OCI-M1 (cell line): ENCODE measurements at regions not wholly inside any gene's neighbourhood (a gene's known extent, or its start where the extent isn't known, plus 50 kb on each side); places are given as distances from the start of the nearest gene placed in this dataset.

Source experiments
- DNase-seq: peaks from one replicate; lab custom pipeline; 2025; lab: John Stamatoyannopoulos, UW

DNA sequence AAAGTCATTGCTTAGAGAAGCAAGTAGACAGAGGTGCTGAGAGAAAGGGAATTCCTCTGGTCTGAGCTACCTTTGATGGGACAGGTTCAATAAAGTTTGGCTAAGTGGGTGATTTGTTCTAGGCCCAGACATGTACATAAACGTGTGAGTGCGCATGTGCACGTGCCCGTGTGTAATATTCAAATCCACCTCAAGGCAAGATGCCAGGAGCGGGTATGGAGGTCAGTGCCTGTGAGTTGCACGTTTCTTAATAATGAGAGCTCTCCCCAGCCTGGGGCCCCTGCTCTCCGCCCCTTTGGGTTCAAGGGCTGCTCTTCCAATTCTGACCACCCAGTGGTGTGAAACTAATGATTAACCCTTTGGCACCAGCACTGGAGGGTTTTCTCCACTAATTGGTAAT is 53.8 kb upstream of the LMO4 start:
- DNase-seq = no peak

GRCh38 chr1:87278825-87279535 is 49.7 kb upstream of the LMO4 start:
- DNase-seq = peak; percentile 11
